ENCODE measurements at regions not wholly inside any gene's neighbourhood (a gene's known extent, or its start where the extent isn't known, plus 50 kb on each side); places are given as distances from the start of the nearest gene placed in this dataset.

- TF ChIP-seq CTCF (IDR thresholded peaks at IDR 0.05; ENCODE audit: low read length) (no peak), EZH2 (IDR thresholded peaks at IDR 0.05; ENCODE audit: borderline replicate concordance, low read length) (no peak)
- Histone ChIP-seq H4K20me1 (ENCODE audit: insufficient read depth, low read length) (no peaks in the 10 kb centered on the region), H3K4me3 (ENCODE audit: low read depth, low read length, poor library complexity, severe bottlenecking) (no peak overlapping the region), H3K4me1 (ENCODE audit: insufficient read depth, low read length, severe bottlenecking) (no peaks in the 10 kb centered on the region), H3K9me2 (ENCODE audit: low read depth, low read length) (no peaks in the 10 kb centered on the region), H3K27me3 (ENCODE audit: insufficient read depth, low read length) (no peaks in the 10 kb centered on the region; the same call in 1 of the 2 replicates), H3K4me2 (ENCODE audit: low read length) (no peak overlapping the region), H3K9me3 (ENCODE audit: low read length) (no peaks in the 10 kb centered on the region), H3K9ac (ENCODE audit: low read length) (no peak overlapping the region), H3K79me2 (ENCODE audit: insufficient read depth, low read length) (no peaks in the 10 kb centered on the region), H3F3A (ENCODE audit: insufficient read depth, low read length) (no peaks in the 10 kb centered on the region), H2AFZ (ENCODE audit: low read length) (no peak overlapping the region), H3K36me3 (ENCODE audit: insufficient read depth, low read length) (no peaks in the 10 kb centered on the region), H3K27ac (ENCODE audit: low read depth, low read length, poor library complexity, severe bottlenecking) (no peak overlapping the region)
These were observed 388.2 kb downstream of the YTHDC2 start for GRCh38 chr5:113901718-113902117.

GRCh38 chr5:113902917-113903660 is 389.6 kb downstream of the YTHDC2 start:
- no peaks in the 10 kb centered on the region for H3F3A ChIP-seq (ENCODE audit: insufficient read depth, low read length)
- H3K9me3 ChIP-seq (ENCODE audit: low read length) = no peaks in the 10 kb centered on the region
- no peaks in the 10 kb centered on the region for H3K36me3 ChIP-seq (ENCODE audit: insufficient read depth, low read length)

GRCh38 chr5:113909782-113910181 is 396.3 kb downstream of the YTHDC2 start:
- no peaks in the 10 kb centered on the region for H4K20me1 ChIP-seq (ENCODE audit: insufficient read depth, low read length)
- no peaks in the 10 kb centered on the region for H3F3A ChIP-seq (ENCODE audit: insufficient read depth, low read length)
- H3K27me3 ChIP-seq (ENCODE audit: insufficient read depth, low read length) = no peaks in the 10 kb centered on the region; the same call in 1 of the 2 replicates
- no peak overlapping the region for H3K9ac ChIP-seq (ENCODE audit: low read length)
- no peaks in the 10 kb centered on the region for H3K4me1 ChIP-seq (ENCODE audit: insufficient read depth, low read length, severe bottlenecking)
- H3K4me2 ChIP-seq (ENCODE audit: low read length) = no peak overlapping the region
- no peak overlapping the region for H3K4me3 ChIP-seq (ENCODE audit: low read depth, low read length, poor library complexity, severe bottlenecking)
- H2AFZ ChIP-seq (ENCODE audit: low read length) = no peak overlapping the region
- no peaks in the 10 kb centered on the region for H3K79me2 ChIP-seq (ENCODE audit: insufficient read depth, low read length)
- H3K9me3 ChIP-seq (ENCODE audit: low read length) = no peaks in the 10 kb centered on the region
- TF ChIP-seq CTCF (IDR thresholded peaks at IDR 0.05; ENCODE audit: low read length) (no peak), EZH2 (IDR thresholded peaks at IDR 0.05; ENCODE audit: borderline replicate concordance, low read length) (no peak)
- no peaks in the 10 kb centered on the region for H3K36me3 ChIP-seq (ENCODE audit: insufficient read depth, low read length)
- no peak overlapping the region for H3K27ac ChIP-seq (ENCODE audit: low read depth, low read length, poor library complexity, severe bottlenecking)
- no peaks in the 10 kb centered on the region for H3K9me2 ChIP-seq (ENCODE audit: low read depth, low read length)

More at GRCh38 chr5:113902917-113903660, 389.6 kb downstream of the YTHDC2 start:
- H3K79me2 ChIP-seq (ENCODE audit: insufficient read depth, low read length) = no peaks in the 10 kb centered on the region
- no peak overlapping the region for H3K9ac ChIP-seq (ENCODE audit: low read length)
- H3K27me3 ChIP-seq (ENCODE audit: insufficient read depth, low read length) = no peaks in the 10 kb centered on the region; the same call in 1 of the 2 replicates
- no peaks in the 10 kb centered on the region for H3K9me2 ChIP-seq (ENCODE audit: low read depth, low read length)
- no peak overlapping the region for H3K4me2 ChIP-seq (ENCODE audit: low read length)
- H3K4me1 ChIP-seq (ENCODE audit: insufficient read depth, low read length, severe bottlenecking) = no peaks in the 10 kb centered on the region
- no peak overlapping the region for H3K27ac ChIP-seq (ENCODE audit: low read depth, low read length, poor library complexity, severe bottlenecking)
- no peak for TF ChIP-seq EZH2 (IDR thresholded peaks at IDR 0.05; ENCODE audit: borderline replicate concordance, low read length)
- no peak for TF ChIP-seq CTCF (IDR thresholded peaks at IDR 0.05; ENCODE audit: low read length)
- no peak overlapping the region for H2AFZ ChIP-seq (ENCODE audit: low read length)
- no peaks in the 10 kb centered on the region for H4K20me1 ChIP-seq (ENCODE audit: insufficient read depth, low read length)
- no peak overlapping the region for H3K4me3 ChIP-seq (ENCODE audit: low read depth, low read length, poor library complexity, severe bottlenecking)
